HG02981 (cell line): ENCODE measurements at regions not wholly inside any gene's neighbourhood (a gene's known extent, or its start where the extent isn't known, plus 50 kb on each side); places are given as distances from the start of the nearest gene placed in this dataset.
A peak's percentile ranks its signal among the peaks of the same experiment; 100 is the strongest.

Experiments used
- ATAC-seq: cut with Tn5 transposase; IDR thresholded peaks from one replicate; pipeline ENCODE4 v1.9.1; 2021; ENCODE audit warnings: mild to moderate bottlenecking, moderate library complexity; ENCODE audit not compliant: unreplicated experiment

GRCh38 chr2:861655-862354, 88.8 kb upstream of the SNTG2 start:
- no peak for ATAC-seq

DNA sequence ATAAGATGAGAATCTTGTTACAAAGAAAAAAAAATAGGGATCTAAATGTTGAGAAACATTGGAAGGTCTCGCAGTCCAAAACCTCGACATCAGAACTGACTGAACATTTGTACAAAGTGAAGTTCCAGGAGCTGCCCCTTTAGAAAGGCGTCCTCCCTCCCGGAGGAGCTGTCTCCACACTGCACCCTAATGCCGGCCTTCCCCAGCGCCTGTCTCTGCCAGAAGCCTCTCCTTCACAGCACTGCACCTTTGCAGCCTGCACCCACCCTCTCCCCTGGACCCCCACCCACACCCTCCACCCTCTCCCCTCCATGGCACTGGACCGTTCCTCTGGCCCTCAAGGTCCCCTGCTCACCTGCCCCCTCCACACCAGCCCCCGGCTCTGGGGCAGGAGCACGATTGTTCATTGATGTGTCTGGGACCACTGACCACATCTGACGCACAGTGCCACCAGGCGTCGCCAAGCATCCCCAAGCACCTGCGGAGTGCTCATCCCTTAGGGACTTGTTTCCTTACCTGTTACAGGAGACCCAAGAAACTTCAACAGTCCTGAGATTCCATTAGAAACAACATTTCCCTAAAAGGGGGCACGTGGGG, 90.3 kb upstream of the SNTG2 start:
- no peak for ATAC-seq

DNA sequence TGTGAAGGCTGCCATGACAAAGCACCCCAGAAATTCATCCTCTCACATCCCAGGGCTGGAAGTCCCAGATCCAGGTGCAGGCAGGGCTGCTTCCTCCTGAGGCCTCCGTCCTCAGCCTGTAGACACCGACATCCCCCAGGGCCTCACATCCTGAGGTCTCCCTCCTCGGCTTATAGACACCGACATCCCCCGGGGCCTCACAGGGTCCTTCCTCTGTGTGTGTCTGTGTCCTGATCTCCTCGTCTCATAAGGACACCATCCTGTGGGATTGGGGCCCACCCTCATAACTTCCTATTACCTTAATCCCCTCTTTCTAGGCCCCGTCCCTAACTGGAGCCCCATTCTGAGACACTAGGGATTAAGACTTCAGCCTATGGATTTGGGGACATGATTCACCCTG, 92.0 kb upstream of the SNTG2 start:
- ATAC-seq = no peak

DNA sequence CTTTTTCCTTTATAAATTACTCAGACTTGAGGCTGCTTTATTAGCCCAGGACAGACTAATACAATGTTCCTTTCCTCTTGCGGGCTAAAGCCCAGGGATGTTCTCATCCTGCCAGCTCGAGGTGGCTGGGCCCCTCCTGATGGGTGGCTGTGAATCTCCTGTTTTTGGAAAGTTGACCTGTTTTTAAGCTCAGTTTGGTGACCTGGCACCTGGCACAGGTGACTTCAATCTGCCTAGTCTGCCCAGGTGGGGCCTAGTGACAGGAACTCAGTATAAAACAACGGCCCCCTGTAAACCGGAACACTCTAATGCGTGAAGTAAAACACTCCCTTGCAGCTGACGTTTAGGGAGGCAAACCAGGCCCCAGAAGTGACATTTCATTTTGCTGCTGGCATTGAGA, 92.7 kb upstream of the SNTG2 start:
- ATAC-seq = no peak

- ATAC-seq = no peak
Measured at GRCh38 chr2:857081-857480, 93.6 kb upstream of the SNTG2 start.

- ATAC-seq = no peak
Measured at GRCh38 chr2:856456-856855, 94.2 kb upstream of the SNTG2 start.

GRCh38 chr2:856041-856440, 94.6 kb upstream of the SNTG2 start:
- ATAC-seq = no peak

DNA sequence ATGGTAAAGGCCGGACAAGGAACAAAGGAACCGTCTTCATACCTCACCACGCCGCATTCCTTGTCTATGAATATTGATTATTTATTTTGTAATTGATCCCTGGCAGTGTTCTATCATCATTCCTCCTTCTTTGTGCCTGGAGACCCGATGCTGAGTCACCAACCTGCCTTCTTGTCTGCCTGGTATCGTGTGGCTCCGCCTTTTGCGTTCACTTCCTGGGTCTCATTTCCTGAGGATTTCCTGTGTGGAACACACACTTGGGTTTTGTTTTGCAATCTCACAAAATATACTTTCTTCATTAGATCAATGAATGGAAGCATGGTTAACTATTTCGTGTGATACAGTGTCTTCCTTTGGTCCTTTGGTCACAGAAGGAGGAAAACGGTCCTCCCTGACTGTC, 95.5 kb upstream of the SNTG2 start:
- ATAC-seq = no peak

GRCh38 chr2:854460-854859, 96.2 kb upstream of the SNTG2 start:
- no peak for ATAC-seq

- no peak for ATAC-seq
Measured at GRCh38 chr2:853203-853870, 97.3 kb upstream of the SNTG2 start.

GRCh38 chr2:852168-852567, 98.5 kb upstream of the SNTG2 start:
- no peak for ATAC-seq

DNA sequence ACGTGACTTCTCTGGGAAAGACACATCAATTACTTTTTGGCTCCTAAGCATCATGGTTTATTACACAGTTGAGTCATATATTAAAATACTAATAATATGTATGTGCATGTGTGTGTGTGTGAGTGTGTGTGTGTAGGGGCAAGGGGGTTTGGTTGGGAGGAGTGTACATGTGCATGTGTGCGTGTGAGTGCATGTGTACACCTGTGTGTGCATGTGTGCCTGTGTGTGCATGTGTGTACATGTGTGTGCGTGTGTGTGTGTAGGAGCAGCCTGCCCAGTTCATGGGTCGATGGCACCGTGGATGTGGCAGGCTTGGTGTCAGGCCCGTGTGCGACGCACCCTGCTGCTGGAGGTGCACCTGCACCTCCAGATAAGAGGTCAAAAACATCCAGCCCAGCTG, 99.0 kb upstream of the SNTG2 start:
- no peak for ATAC-seq

- ATAC-seq = no peak
Measured at GRCh38 chr2:851078-851477, 99.6 kb upstream of the SNTG2 start.

GRCh38 chr2:850429-850828, 100.2 kb upstream of the SNTG2 start:
- ATAC-seq = no peak

GRCh38 chr2:848099-848498, 102.5 kb upstream of the SNTG2 start:
- no peak for ATAC-seq

DNA sequence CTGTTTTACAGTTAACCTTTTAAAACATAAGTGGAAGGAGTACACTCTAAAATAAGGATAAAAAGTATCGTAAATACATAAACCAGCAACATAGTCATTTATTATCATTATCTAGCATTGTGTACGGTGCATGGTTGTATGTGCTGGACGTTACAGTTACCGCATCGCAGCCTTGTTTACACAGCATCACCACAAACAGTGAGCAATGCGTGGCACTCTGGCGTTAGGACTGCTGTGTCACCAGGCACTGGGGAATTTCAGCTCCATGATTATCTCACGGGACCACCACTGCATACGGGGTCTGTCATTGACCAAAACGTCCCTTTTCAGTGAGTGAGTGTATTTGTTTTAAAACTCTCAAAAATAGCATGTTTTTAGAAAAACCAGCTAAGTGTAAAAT, 103.0 kb upstream of the SNTG2 start:
- ATAC-seq = no peak

- no peak for ATAC-seq
Measured at GRCh38 chr2:844715-845114, 105.9 kb upstream of the SNTG2 start.

DNA sequence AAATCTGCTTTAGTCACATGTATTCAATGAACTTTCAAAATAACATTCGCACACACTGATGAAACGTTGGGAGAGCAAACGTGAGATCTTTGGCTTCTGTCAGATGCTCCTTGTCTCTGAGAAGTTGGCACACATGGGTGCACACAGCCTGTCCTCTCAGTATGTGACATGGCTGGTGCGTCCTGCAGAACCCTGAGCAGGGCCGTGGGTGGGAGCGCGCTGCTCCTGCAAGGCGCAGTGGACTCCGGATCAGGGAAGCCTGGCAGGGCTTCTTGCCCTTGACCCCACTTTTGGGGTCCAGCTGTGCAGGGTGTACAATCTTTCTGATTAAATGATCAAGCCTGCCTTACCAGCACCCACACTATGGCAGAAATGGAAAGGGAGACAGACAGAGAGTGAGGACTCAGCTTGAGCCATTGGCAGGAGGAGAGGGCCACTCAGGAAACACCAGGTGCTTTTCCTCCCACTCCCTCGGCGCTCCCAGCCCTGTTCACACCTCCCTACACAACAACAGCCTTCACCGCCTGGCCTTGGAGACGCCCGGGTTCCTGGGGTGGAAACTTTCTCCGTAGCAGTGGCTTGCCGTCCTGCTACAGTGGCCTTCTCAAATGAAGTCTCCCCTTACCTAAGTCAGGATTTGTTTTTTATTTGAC, 108.4 kb upstream of the SNTG2 start:
- no peak for ATAC-seq

DNA sequence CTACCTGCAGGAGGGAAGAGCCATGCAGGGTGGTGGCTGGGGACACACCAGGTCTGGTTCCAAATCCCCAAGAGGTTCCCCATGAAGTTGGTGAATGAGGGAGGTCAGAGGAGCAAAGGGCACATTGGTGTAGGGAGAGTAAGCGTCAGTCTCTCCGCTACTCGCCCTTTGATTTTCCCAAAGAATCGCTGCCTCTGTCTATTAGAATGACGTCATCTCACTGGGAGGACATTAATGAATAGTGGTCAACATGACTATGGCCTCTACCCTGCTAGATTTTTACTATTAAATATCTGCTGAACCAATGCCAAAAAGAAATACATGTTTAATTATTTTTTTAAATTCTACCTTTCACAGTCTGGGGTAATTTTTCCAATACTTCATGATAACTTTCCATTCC, 109.6 kb upstream of the SNTG2 start:
- no peak for ATAC-seq

GRCh38 chr2:834233-834632, 116.4 kb upstream of the SNTG2 start:
- no peak for ATAC-seq

GRCh38 chr2:833180-833579, 117.5 kb upstream of the SNTG2 start:
- ATAC-seq = peak; percentile 78

- ATAC-seq = no peak
Measured at GRCh38 chr2:832635-833034, 118.0 kb upstream of the SNTG2 start.
